ENCODE measurements at regions not wholly inside any gene's neighbourhood (a gene's known extent, or its start where the extent isn't known, plus 50 kb on each side); places are given as distances from the start of the nearest gene placed in this dataset.
"Not testable (repeated sequence)": the region's sequence is repeated elsewhere in the genome, so short reads cannot be mapped to it uniquely, and the experiment has no call there.

DNA sequence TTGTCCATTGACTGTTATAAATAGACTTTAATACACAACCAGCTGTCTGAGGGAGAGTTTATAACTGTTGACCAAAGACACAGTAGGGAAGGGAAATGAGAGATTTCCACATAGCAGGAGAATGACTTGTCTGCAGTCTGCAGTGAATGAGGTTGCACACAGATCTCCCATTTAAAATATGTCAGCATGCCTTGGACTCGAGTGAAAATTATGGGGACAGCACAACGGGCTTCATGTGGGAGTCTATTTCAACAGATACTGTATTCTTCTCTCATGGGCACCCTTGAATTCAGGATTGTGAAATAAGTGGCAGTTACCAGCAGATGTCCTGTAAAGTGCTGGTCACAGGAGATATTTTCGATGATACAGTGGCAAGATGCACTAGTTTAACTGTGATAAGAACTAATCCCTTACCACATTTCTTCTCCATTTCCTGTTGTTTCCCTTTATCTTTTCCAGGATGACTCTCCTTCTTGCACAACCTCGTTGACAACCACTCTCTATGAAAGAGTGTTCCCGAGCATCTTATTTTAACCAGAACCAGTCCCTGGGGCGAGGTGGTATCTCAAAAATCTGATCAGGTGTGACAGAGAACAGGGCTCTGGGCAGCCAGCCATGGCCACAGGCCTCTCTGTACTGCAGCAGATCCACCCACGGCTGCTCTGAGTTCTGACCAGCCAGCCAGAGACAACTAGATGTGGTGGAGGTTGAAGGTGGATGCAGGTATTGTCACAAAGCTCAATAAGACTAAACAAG lies 51.5 kb upstream of the MAP3K1 start:
- peak overlapping the region; percentile 19 for H3K4me3 Mint-ChIP-seq
- DNase-seq (ENCODE audit: low spot score in 2 of 2) (no peak), ATAC-seq (ENCODE audit: low read depth) (peak; percentile 76)

DNA sequence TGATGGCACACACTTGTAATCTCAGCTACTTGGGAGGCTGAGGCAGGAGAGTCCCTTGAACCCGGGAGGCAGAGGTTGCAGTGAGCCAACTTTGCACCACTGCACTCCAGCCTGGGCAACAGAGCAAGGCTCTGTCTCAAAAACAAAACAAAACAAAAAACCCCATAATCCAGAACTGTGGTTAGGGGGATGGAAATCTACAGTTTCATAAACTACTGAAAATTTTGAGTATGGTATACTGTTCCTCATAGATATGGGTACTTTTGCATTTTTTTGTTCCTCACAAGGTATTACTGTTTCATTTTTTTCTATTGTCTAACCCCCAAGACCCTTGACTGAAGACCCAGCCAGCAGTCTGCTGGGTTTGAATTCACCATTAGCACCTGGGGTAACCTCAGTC lies 52.2 kb upstream of the MAP3K1 start:
- peak overlapping the region; percentile 19 for H3K4me3 Mint-ChIP-seq
- DNase-seq (ENCODE audit: low spot score in 2 of 2) (no peak), ATAC-seq (ENCODE audit: low read depth) (peak; percentile 43)
- H3K27me3 Mint-ChIP-seq: no peaks in the 10 kb centered on the region
- H3K9me3 Mint-ChIP-seq: no peaks in the 10 kb centered on the region
- no peaks in the 10 kb centered on the region for H3K36me3 Mint-ChIP-seq
- peak overlapping the region; percentile 18 for H3K27ac Mint-ChIP-seq
- H3K4me1 Mint-ChIP-seq: peaks cover 47% of the 10 kb centered on the region

More for the DNA sequence above, 51.5 kb upstream of the MAP3K1 start:
- H3K4me1 Mint-ChIP-seq: peaks cover 47% of the 10 kb centered on the region
- H3K27me3 Mint-ChIP-seq: no peaks in the 10 kb centered on the region
- peak overlapping the region; percentile 18 for H3K27ac Mint-ChIP-seq
- no peaks in the 10 kb centered on the region for H3K36me3 Mint-ChIP-seq
- no peaks in the 10 kb centered on the region for H3K9me3 Mint-ChIP-seq

DNA sequence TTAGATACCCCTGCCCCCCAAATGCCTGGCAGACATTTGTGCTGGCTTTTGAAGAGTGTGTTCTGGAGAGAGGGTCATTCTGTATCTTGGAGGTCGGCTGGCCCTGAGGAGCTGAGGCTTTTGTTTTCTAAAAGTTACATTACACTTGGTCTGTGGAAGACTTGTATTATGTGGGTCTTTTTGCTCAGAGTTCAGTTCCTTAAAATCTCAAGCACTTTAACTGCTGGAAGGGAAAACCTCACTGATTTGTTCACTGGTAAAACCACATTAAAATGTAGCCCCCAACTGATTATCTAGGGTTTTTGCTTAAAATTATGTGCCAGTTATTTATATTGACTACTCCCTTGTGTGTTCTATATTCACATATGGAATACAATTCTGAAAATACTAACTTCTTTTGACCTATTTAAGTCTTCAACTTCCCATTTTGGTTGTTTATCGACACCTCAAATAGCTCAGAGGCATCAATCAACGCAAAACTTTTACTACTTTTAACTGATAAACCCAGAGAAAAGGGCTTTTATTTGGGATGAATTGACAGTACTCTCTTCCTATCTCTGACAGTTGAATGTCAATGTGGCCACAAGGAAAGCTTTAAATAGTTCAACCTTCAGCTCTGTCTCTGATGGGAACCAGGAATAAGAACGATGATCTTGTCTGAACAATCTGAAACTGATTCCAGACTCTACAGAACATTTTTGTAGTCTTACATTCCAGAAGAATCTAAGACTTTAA lies 54.0 kb upstream of the MAP3K1 start:
- peaks cover 34% of the 10 kb centered on the region for H3K4me1 Mint-ChIP-seq
- H3K9me3 Mint-ChIP-seq: no peaks in the 10 kb centered on the region
- no peaks in the 10 kb centered on the region for H3K36me3 Mint-ChIP-seq
- no peaks in the 10 kb centered on the region for H3K27me3 Mint-ChIP-seq
- H3K27ac Mint-ChIP-seq: peak overlapping the region; percentile 88
- peak overlapping the region; percentile 66 for H3K4me3 Mint-ChIP-seq
- DNase-seq (ENCODE audit: low spot score in 2 of 2) (no peak), ATAC-seq (ENCODE audit: low read depth) (peak; percentile 33)

DNA sequence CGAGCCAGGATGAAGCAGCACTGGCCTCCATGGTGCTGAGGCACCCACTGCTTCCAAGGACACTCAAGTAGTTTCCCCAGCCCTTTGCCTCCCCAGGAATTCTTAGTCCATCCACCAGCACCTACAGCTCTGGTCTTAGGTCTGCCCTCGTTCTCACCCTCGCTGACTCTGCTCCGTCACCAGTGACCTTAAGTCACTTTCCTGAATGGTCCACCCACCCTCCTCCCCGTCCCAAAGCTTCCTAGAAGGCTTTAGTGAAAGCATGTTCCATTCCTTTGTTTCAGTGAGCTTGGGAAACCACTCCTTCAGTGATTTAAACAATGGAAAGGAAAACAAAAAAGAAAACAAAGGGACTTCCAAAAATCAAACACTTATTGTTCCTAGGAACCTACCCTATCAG lies 54.6 kb upstream of the MAP3K1 start:
- Mint-ChIP-seq H3K4me1 (peaks cover 34% of the 10 kb centered on the region), H3K4me3 (peak overlapping the region; percentile 11), H3K27me3 (no peaks in the 10 kb centered on the region), H3K9me3 (no peaks in the 10 kb centered on the region), H3K36me3 (no peaks in the 10 kb centered on the region), H3K27ac (peak overlapping the region; percentile 88)
- no peak for ATAC-seq (ENCODE audit: low read depth)
- no peak for DNase-seq (ENCODE audit: low spot score in 2 of 2)

DNA sequence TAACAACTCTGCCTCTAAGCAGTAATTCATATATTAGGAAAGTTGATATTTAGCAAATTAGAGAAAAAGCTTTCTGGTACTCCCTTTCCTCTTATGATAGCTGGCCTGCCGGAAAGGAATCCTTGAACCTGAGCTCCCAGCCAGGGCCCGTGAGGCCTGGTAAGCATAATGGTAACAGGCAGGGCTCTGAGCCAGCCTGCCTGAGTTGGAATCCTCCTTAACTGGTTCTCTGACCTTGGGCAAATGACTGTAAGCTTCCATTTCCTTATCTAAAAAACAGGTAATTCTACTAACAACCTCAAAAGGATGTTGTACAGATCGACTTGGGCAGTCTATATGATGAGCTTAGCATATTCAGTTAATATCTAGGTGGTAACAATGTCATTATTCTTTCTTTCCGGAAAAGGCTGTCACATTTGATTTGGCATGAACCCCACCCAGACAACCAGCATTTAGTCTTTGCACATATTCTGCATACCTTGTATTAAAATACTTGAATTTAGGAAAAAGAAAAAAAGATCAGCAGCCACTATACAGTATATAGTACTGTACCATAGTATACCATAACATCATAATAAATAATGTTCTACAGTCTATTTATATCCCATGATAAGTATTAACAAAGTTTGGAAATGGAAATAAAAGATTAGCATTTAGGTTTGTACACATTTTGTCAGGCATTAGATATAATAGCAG lies 55.7 kb upstream of the MAP3K1 start:
- Mint-ChIP-seq H3K27ac (peak overlapping the region; percentile 75), H3K4me1 (peaks cover 40% of the 10 kb centered on the region), H3K9me3 (no peaks in the 10 kb centered on the region), H3K27me3 (no peaks in the 10 kb centered on the region), H3K4me3 (no peak overlapping the region), H3K36me3 (no peaks in the 10 kb centered on the region)
- ATAC-seq (ENCODE audit: low read depth) (no peak), DNase-seq (ENCODE audit: low spot score in 2 of 2) (no peak)

DNA sequence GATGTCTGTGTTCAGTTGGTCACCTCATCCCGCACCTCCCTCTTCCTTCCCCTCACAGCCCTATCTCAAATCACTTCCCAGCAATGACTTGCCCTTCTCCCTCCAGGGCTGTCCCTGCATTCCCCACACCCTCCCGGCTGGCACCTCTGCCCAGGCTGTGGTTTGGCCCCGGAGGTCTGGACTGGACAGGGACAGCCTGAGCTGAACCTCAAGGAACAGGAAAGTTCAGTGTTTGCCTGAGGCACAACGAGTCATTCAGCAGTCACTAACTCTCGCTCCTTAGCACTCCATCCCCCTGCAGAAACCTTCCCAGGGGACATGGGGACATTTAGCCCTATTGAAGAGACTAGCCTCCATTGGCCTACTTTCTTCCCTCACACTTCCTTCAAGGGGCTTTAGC lies 58.3 kb upstream of the MAP3K1 start:
- no peaks in the 10 kb centered on the region for H3K27me3 Mint-ChIP-seq
- H3K4me1 Mint-ChIP-seq: peaks cover 29% of the 10 kb centered on the region
- H3K4me3 Mint-ChIP-seq: no peak overlapping the region
- H3K36me3 Mint-ChIP-seq: no peaks in the 10 kb centered on the region
- no peak overlapping the region for H3K27ac Mint-ChIP-seq
- ATAC-seq (ENCODE audit: low read depth) (no peak), DNase-seq (ENCODE audit: low spot score in 2 of 2) (no peak)
- no peaks in the 10 kb centered on the region for H3K9me3 Mint-ChIP-seq

DNA sequence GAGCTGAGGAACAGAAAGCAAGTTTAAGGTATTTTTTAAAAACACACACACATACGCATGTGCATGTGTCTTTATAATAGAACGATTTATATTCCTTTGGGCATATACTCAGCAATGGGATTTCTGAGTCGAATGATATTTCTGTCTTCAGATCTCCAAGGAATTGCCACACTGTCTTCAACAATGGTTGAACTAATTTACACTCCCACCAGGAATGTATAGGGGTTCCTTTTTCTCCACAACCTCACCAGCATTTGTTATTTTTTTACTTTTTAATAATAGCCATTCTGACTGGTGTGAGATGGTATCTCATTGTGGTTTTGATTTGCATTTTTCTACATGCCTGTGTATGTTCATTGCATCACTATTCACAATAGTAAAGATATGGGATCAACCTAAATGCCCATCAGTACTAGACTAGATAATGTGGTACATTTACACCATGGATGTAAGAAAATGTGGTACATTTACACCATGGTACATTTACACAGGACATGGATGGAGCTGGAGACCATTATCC lies 60.3 kb upstream of the MAP3K1 start:
- ATAC-seq (ENCODE audit: low read depth) (no peak), DNase-seq (ENCODE audit: low spot score in 2 of 2) (no peak)
- Mint-ChIP-seq H3K4me1 (peaks cover 17% of the 10 kb centered on the region), H3K27me3 (no peaks in the 10 kb centered on the region), H3K4me3 (no peak overlapping the region), H3K36me3 (no peaks in the 10 kb centered on the region), H3K9me3 (no peaks in the 10 kb centered on the region), H3K27ac (no peak overlapping the region)

DNA sequence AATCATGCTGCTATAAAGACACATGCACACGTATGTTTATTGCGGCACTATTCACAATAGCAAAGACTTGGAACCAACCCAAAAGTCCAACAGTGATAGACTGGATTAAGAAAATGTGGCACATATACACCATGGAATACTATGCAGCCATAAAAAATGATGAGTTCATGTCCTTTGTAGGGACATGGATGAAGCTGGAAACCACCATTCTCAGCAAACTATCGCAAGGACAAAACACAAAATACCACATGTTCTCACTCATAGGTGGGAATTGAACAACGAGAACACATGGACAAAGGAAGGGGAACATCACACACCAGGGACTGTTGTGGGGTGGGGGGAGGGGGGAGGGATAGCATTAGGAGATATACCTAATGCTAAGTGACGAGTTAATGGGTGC lies 61.8 kb upstream of the MAP3K1 start:
- H3K4me3 Mint-ChIP-seq; DNase-seq (ENCODE audit: low spot score in 2 of 2): not testable (repeated sequence)

DNA sequence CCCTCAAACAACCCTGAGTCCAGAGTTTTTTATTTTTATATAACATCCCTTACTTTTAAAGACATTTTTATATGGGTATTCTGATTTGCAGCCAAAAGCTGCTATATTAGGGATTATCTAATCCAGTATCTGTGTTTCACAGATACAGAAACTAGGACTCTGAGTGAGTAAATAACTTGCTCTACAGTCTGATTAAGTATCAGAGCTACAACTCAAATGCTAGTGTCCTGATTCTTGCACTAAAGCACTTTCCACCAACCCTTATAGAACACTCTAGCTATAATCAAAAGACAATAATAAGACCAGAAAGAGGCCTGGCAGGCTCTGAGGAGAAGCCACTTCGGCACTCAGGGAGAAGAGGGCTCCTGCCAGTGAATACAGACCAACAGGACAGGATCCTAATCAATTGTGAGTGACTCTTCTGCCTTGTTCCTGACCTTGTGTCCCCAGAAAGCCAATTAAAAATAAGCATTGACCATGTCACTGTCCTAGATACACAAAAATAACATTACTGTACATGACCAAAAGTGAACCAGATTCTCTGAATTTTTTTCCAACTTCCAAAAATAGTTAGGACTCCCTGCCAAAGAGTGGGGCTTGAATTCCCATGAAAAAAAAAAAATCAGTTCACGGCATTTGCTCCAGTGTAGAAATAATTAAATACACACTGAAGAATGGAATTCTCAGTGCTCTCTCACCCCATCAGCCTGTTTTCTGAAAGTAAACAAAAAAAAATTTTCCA lies 63.6 kb upstream of the MAP3K1 start:
- H3K27me3 Mint-ChIP-seq: no peaks in the 10 kb centered on the region
- H3K4me3 Mint-ChIP-seq: no peak overlapping the region
- no peak for ATAC-seq (ENCODE audit: low read depth)
- H3K4me1 Mint-ChIP-seq: peaks cover 18% of the 10 kb centered on the region
- no peak for DNase-seq (ENCODE audit: low spot score in 2 of 2)
- no peak overlapping the region for H3K27ac Mint-ChIP-seq
- no peaks in the 10 kb centered on the region for H3K36me3 Mint-ChIP-seq
- no peaks in the 10 kb centered on the region for H3K9me3 Mint-ChIP-seq

More for the DNA sequence above, 61.8 kb upstream of the MAP3K1 start:
- H3K36me3 Mint-ChIP-seq; H3K27me3 Mint-ChIP-seq; H3K9me3 Mint-ChIP-seq; H3K27ac Mint-ChIP-seq; ATAC-seq (ENCODE audit: low read depth): not testable (repeated sequence)
- H3K4me1 Mint-ChIP-seq: peaks cover 15% of the 10 kb centered on the region

DNA sequence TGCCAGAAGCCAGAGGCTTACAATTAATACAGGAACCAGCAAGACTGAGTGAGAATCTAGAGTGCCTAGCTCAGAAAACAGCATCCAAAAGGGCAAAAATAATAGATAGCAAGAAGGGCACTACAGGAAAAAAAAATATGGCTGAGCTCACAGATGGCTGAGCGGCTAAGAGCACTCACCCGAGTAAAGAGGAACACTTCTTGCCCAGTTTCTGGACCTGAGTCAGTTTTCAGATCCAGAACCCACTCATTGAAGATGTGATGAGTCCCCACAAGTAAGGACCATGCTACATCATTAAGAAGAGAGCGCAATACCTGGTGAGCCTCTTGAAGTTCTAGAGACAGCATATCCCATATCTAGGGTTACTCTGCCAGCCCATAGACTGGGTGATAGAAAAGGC lies 65.5 kb upstream of the MAP3K1 start:
- H3K4me3 Mint-ChIP-seq: no peak overlapping the region
- H3K27ac Mint-ChIP-seq: no peak overlapping the region
- no peaks in the 10 kb centered on the region for H3K27me3 Mint-ChIP-seq
- H3K36me3 Mint-ChIP-seq: no peaks in the 10 kb centered on the region
- H3K9me3 Mint-ChIP-seq: no peaks in the 10 kb centered on the region
- no peak for ATAC-seq (ENCODE audit: low read depth)
- no peak for DNase-seq (ENCODE audit: low spot score in 2 of 2)
- peaks cover 19% of the 10 kb centered on the region for H3K4me1 Mint-ChIP-seq

DNA sequence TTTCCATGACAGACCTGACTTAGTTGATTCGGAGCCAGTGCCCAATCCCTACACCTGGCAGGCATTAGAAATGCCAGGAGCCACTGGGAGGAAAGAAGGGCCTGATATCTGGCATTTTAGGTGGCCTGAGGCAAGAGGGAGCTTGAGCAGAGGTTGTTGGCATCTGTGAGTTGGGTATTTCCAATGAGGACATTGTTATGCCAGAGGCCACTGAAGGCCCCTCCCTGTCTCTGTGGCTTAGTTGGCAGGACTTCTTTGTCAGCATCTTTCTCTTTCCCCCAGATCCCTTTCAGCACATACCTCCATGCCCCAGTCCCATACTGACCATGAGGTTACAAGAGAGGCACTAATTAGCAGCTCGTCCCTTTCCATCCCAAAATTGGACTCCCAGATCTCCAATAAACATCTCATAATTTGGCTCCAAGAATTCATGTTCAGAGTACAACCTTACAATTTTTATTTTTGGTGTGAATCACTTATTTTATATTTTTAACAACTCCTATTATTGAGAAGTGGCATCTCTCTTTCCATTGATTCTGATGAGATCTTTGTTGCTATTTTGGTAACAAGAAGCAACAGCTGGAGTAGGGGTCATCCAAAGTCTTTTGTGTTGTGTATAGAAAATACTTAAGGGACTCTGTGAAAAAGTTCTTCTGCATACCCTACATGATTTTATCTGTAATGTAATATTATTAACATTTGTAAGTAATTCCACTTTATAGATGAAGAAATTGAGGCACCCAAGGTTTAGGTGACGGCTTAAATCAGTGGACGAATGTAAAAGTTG lies 68.6 kb upstream of the MAP3K1 start:
- peak overlapping the region; percentile 91 for H3K27ac Mint-ChIP-seq
- H3K9me3 Mint-ChIP-seq: no peaks in the 10 kb centered on the region
- no peak for DNase-seq (ENCODE audit: low spot score in 2 of 2)
- no peaks in the 10 kb centered on the region for H3K27me3 Mint-ChIP-seq
- ATAC-seq (ENCODE audit: low read depth): peak; percentile 55
- H3K4me3 Mint-ChIP-seq: no peak overlapping the region
- peaks cover 2% of the 10 kb centered on the region for H3K36me3 Mint-ChIP-seq
- H3K4me1 Mint-ChIP-seq: peaks cover 25% of the 10 kb centered on the region

DNA sequence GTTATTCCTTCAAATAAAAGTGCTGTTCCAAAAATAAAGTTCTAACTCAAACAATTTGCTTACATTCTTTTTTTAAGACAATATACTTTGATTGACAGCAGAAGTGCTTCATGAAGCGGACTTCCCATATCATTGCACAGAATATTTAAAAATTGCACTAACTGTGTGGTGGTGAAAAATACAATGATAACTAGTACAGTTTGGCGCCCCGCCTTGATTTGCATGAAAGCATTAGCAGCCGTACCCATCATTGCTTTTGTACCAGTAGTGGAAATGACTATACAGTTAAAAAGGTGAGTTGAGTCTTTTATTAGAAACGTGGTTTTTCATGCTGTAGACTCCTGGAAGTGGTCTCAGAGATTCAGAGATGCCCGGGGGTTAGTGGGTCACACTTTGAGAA lies 69.5 kb upstream of the MAP3K1 start:
- no peaks in the 10 kb centered on the region for H3K9me3 Mint-ChIP-seq
- peak overlapping the region; percentile 47 for H3K4me3 Mint-ChIP-seq
- H3K4me1 Mint-ChIP-seq: peaks cover 25% of the 10 kb centered on the region
- peaks cover 2% of the 10 kb centered on the region for H3K36me3 Mint-ChIP-seq
- ATAC-seq (ENCODE audit: low read depth) (peak; percentile 88), DNase-seq (ENCODE audit: low spot score in 2 of 2) (no peak)
- no peaks in the 10 kb centered on the region for H3K27me3 Mint-ChIP-seq
- H3K27ac Mint-ChIP-seq: peak overlapping the region; percentile 91

DNA sequence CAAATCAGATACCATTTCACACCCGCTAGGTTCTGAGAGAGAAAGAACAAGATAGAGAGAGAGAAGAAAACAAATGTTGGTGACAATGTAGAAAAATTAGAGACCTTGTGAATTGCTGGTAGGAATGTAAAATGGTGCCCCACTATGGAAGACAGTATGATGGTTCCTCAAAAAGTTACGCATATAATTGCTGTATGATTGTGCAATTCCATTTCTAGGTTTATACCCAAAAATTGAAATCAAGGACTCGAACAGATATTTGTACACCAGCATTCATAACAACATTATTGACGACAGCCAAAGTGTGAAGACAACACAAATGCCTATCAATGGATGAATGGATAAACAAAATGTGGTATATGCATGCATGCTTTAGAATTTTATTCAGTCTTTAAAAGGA lies 74.5 kb upstream of the MAP3K1 start:
- ATAC-seq (ENCODE audit: low read depth): no peak
- no peak for DNase-seq (ENCODE audit: low spot score in 2 of 2)
- Mint-ChIP-seq H3K4me1 (peaks cover 30% of the 10 kb centered on the region), H3K36me3 (peaks cover 2% of the 10 kb centered on the region), H3K9me3 (peaks cover 1% of the 10 kb centered on the region), H3K4me3 (no peak overlapping the region), H3K27me3 (no peaks in the 10 kb centered on the region), H3K27ac (no peak overlapping the region)

All from memory B cell (primary cell).